BJ (cell line): ENCODE measurements at regions not wholly inside any gene's neighbourhood (a gene's known extent, or its start where the extent isn't known, plus 50 kb on each side); places are given as distances from the start of the nearest gene placed in this dataset.

Experiments used
- CTCF ChIA-PET: fragments of 350-600 bp; formaldehyde crosslinking; extraction: SDS; loops from one replicate; lab custom pipeline; 2021; ENCODE audit warnings: antibody characterized with exemption, inconsistent platforms; lab: Yijun Ruan, JAX
- POLR2A ChIA-PET: fragments of 300-600 bp; sonication (Branson Sonifier 250); formaldehyde crosslinking; extraction: SDS; loops from one replicate; lab custom pipeline; 2021; ENCODE audit warnings: antibody characterized with exemption; lab: Charles Lee
- DNase-seq: peaks from one replicate; pipeline ENCODE4 v3.0.0-alpha.2; 2011; ENCODE audit warnings: low read depth
- H3K27me3 ChIP-seq: 2 replicates; pipeline ENCODE4 v1.6.0; 2011; ENCODE audit warnings: low read length; ENCODE audit not compliant: control insufficient read depth, insufficient read depth
- H3K36me3 ChIP-seq: 2 replicates; pipeline ENCODE4 v1.5.1; 2011; ENCODE audit warnings: low read length; ENCODE audit not compliant: control insufficient read depth, insufficient read depth
- H3K4me3 ChIP-seq: 2 replicates; pipeline ENCODE4 v1.5.1; 2011; ENCODE audit warnings: low read depth, mild to moderate bottlenecking, control low read depth, low read length
- CTCF ChIP-seq: IDR thresholded peaks from 2 replicates; pipeline ENCODE4 v1.5.1; 2011; ENCODE audit warnings: low read depth, mild to moderate bottlenecking, control low read depth, inconsistent platforms, low read length, moderate library complexity; ENCODE audit not compliant: insufficient read depth

- H3K4me3 ChIP-seq: no peak overlapping the region
- no peaks in the 10 kb centered on the region for H3K27me3 ChIP-seq
- ChIA-PET POLR2A (no interaction called here), CTCF (no interaction called here)
- no peak for TF ChIP-seq CTCF
- no peak for DNase-seq
- no peaks in the 10 kb centered on the region for H3K36me3 ChIP-seq
These were observed 293.8 kb upstream of the GRAMD2B start for GRCh38 chr5:126129431-126129830.

GRCh38 chr5:126133424-126133823 is 289.8 kb upstream of the GRAMD2B start:
- ChIA-PET CTCF (no interaction called here), POLR2A (no interaction called here)
- Histone ChIP-seq H3K4me3 (no peak overlapping the region), H3K27me3 (no peaks in the 10 kb centered on the region), H3K36me3 (no peaks in the 10 kb centered on the region)
- TF ChIP-seq CTCF: no peak
- DNase-seq: no peak

- Histone ChIP-seq H3K27me3 (no peaks in the 10 kb centered on the region), H3K36me3 (no peaks in the 10 kb centered on the region), H3K4me3 (no peak overlapping the region)
- peak; percentile 43 for DNase-seq
- ChIA-PET POLR2A (no interaction called here), CTCF (no interaction called here)
- no peak for TF ChIP-seq CTCF
These were observed 285.3 kb upstream of the GRAMD2B start for GRCh38 chr5:126137891-126138280.

- Histone ChIP-seq H3K4me3 (no peak overlapping the region), H3K36me3 (no peaks in the 10 kb centered on the region), H3K27me3 (no peaks in the 10 kb centered on the region)
- peak; percentile 10 for DNase-seq
- ChIA-PET CTCF (no interaction called here), POLR2A (interaction anchor here (0.6 kb wide), 1 partner anchor 589 kb away, joined by 3 read pairs; no protein-coding TSS in a partner anchor)
- TF ChIP-seq CTCF: no peak
These were observed 284.8 kb upstream of the GRAMD2B start for GRCh38 chr5:126138281-126138931.

- ChIA-PET POLR2A (no interaction called here), CTCF (no interaction called here)
- TF ChIP-seq CTCF: no peak
- H3K36me3 ChIP-seq: no peaks in the 10 kb centered on the region
- H3K27me3 ChIP-seq: no peaks in the 10 kb centered on the region
- no peak overlapping the region for H3K4me3 ChIP-seq
- DNase-seq: no peak
These were observed 284.1 kb upstream of the GRAMD2B start for GRCh38 chr5:126139086-126139485.
